ENCODE measurements at regions not wholly inside any gene's neighbourhood (a gene's known extent, or its start where the extent isn't known, plus 50 kb on each side); places are given as distances from the start of the nearest gene placed in this dataset.

GRCh38 chr1:93022580-93022979, 56.5 kb upstream of the MTF2 start:
- TF ChIP-seq EP300 (IDR thresholded peaks at IDR 0.05), result no peak
- TF ChIP-seq RCOR1 (IDR thresholded peaks at IDR 0.05; ENCODE audit: low read depth, low read length), result no peak
- TF ChIP-seq CTCF (IDR thresholded peaks at IDR 0.05), result no peak
- no peak for TF ChIP-seq NFE2L2 (conservative IDR thresholded peaks at IDR 0.05; ENCODE audit: low read length)
- TF ChIP-seq USF2 (IDR thresholded peaks at IDR 0.05), result no peak
- TF ChIP-seq SREBF2 (IDR thresholded peaks at IDR 0.05), result no peak
- no peak for TF ChIP-seq CBX8 (IDR thresholded peaks at IDR 0.05)
- TF ChIP-seq CHD4 (IDR thresholded peaks at IDR 0.05; ENCODE audit: borderline replicate concordance), result no peak
- no peak for TF ChIP-seq NR3C1 (IDR thresholded peaks at IDR 0.05)

Data from A549 (cell line).